ENCODE measurements at regions not wholly inside any gene's neighbourhood (a gene's known extent, or its start where the extent isn't known, plus 50 kb on each side); places are given as distances from the start of the nearest gene placed in this dataset.

DNA sequence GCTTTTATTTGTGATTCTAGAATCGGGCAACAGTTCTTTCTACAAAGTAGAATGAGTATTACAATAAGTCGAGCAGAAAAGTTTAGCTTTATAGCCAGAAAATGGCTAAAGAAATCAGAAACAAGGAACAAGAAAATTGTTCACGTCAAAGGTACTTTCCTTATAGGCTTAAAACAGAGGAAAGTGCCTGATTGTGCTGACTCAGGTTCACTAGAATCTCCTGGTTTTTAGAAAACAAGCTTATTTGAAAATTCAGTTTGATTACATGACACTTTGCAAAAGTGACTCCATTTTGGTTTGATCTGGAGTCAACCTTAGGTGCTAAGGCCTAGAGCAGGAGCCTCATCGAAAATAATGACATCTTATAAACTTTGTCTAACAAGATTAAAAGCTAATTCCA is 564.7 kb upstream of the FLRT2 start:
- in situ Hi-C loops (cut with MboI; ENCODE audit: low pct_unique_long_range_greater_than_20kb, low sequenced_read_pairs, unreplicated experiment): no loop called here

GRCh38 chr14:84969501-84969900 is 560.4 kb upstream of the FLRT2 start:
- DNase-seq (ENCODE audit: low spot score): no peak
- no peak for TF ChIP-seq CTCF (IDR thresholded peaks at IDR 0.05; ENCODE audit: extremely low read depth, insufficient read depth, missing control alignments)
- in situ Hi-C loops (cut with MboI; ENCODE audit: low pct_unique_long_range_greater_than_20kb, low sequenced_read_pairs, unreplicated experiment): no loop called here

More for the DNA sequence above, 564.7 kb upstream of the FLRT2 start:
- TF ChIP-seq CTCF (IDR thresholded peaks at IDR 0.05; ENCODE audit: extremely low read depth, insufficient read depth, missing control alignments): no peak
- DNase-seq (ENCODE audit: low spot score): no peak

DNA sequence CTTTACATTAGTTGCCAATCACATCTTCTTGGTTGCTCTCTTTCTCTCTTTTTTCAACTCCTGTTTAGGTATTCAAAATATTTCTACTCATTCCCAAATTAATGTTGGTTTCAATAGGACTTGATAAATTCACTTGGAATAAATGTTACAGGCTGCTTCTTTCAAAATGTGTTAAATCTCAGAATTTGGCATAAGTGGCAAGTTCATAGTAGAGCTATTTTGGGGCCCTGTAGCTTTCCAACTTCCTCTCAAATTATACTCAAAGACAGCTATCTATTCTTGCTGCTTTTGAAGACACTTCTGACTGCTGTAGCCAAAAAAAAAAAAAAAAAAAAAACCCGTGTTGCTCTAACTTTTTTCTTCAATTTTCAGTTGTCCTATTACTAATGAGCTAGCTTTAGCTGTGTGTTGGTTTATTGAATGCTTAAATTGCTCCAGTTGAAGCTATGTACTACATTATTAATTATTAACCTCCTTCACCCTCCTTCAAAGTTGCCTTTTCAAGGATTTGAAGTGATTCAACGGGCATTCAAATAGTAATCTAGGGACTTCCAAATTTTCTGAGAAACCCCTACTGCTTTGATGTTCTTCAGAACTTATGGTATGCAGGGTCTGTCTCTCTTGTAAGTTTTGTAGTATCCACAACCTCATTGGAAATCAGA is 554.6 kb upstream of the FLRT2 start:
- no peak for DNase-seq (ENCODE audit: low spot score)
- in situ Hi-C loops (cut with MboI; ENCODE audit: low pct_unique_long_range_greater_than_20kb, low sequenced_read_pairs, unreplicated experiment): no loop called here
- no peak for TF ChIP-seq CTCF (IDR thresholded peaks at IDR 0.05; ENCODE audit: extremely low read depth, insufficient read depth, missing control alignments)

DNA sequence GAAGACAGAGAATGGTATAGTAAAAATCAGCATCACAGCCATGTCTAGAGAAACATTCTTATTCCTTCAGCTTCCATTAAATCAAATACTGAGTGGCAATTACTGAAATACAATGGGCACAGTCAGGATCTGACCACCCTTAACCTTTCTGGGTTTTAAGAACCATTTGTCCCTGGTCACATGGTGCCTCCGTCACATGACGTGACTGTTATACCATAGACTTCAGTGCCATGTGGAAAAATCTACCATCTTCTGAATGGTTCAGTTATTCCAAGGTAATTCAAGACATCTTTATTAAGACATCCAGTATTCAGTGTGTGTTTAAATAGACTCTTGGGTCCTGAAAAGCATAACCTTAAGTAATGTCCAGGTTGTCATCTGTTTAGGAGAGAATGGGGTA is 553.1 kb upstream of the FLRT2 start:
- no peak for DNase-seq (ENCODE audit: low spot score)
- in situ Hi-C loops (cut with MboI; ENCODE audit: low pct_unique_long_range_greater_than_20kb, low sequenced_read_pairs, unreplicated experiment): no loop called here
- no peak for TF ChIP-seq CTCF (IDR thresholded peaks at IDR 0.05; ENCODE audit: extremely low read depth, insufficient read depth, missing control alignments)

DNA sequence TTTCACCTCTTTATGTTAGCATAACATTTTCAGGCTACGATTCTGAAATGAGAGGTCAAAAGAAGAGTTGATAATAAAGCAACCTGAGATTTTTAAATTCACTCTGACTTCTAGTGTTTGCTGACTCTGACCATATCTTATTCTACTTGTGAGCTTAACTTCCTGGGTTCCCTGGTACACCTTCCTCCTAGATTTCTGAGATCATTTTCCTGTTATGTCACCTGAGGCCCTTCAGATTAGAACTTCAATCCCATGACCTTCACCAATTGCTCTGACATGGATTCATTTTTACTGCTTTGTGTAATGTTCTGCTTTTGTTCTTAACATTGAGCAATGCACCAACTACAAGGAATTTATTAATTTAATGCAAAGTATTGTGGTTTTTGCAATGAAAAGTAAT is 542.9 kb upstream of the FLRT2 start:
- TF ChIP-seq CTCF (IDR thresholded peaks at IDR 0.05; ENCODE audit: extremely low read depth, insufficient read depth, missing control alignments): no peak
- no peak for DNase-seq (ENCODE audit: low spot score)
- in situ Hi-C loops (cut with MboI; ENCODE audit: low pct_unique_long_range_greater_than_20kb, low sequenced_read_pairs, unreplicated experiment): no loop called here

GRCh38 chr14:84988357-84988756 is 541.6 kb upstream of the FLRT2 start:
- DNase-seq (ENCODE audit: low spot score): no peak
- in situ Hi-C loops (cut with MboI; ENCODE audit: low pct_unique_long_range_greater_than_20kb, low sequenced_read_pairs, unreplicated experiment): no loop called here
- TF ChIP-seq CTCF (IDR thresholded peaks at IDR 0.05; ENCODE audit: extremely low read depth, insufficient read depth, missing control alignments): no peak
